T1000 (cell line): ENCODE measurements at regions not wholly inside any gene's neighbourhood (a gene's known extent, or its start where the extent isn't known, plus 50 kb on each side); places are given as distances from the start of the nearest gene placed in this dataset.

Experiments used
- DNase-seq: peaks from one replicate; lab custom pipeline; 2025; ENCODE audit warnings: mixed read lengths; lab: John Stamatoyannopoulos, UW

DNA sequence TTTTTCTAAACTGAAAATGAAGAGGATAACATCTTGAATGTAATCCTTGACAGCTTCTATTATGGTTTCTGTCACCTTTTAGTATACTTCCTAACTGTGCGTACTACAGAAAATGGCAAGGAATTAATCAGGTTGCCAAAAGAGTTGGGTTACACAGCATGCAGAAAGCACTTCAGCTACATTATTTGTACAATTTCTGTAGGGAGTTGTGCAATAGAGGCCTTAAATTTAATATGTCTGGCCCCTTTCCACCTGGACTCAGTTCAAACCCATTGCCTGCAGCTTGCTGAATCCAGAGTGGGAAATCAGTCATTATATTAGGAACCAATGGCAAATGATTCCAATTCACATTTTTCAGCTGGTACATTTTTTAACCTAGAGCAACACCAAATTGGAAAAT is 549.7 kb downstream of the CSNK1G3 start:
- no peak for DNase-seq

DNA sequence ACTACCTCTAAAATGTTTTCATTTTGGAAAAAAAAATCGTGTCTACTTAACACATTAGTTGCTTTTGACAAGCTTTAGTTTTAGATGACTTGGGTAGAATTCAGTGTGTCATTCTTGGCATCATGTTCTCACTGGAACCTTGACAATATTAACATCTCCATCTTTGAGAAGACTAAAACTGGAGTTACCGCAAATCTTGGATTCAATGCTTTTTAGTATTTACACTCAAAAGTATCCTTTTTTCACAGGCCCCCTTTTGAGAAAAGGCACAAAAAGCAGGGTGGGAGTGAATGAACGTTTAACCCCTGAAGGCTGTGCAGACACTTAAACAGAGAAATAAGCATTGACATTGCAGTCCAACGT is 549.1 kb downstream of the CSNK1G3 start:
- no peak for DNase-seq

DNA sequence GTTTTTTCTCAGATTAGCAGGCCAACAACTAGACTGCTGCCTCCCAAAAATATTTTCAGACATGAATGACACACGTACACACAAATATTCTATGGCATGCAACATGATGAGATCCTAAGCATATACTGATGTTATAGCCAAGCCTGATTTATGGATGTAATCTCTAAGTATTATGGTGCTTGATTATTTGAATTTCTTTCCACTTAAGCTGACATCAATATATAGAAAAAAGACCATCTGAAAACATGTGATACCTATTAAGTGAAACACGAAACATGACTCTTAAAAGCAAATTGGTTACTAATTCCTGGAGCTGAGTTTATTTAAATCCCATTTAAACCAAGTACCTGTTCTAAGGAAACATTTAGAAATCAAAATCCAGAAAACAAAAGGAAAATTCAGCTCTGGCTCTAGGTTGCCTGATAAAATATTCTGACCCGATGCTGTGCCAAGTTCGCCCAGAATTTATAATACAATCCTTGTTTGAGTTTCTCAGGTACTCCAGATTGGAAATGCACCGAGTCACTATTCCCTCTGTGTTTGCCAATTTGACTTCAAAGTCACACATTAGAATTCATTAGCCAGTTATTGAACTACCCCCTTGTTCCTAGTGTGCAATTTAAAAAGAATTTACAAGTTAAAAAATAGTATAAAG is 548.6 kb downstream of the CSNK1G3 start:
- DNase-seq, result no peak

DNA sequence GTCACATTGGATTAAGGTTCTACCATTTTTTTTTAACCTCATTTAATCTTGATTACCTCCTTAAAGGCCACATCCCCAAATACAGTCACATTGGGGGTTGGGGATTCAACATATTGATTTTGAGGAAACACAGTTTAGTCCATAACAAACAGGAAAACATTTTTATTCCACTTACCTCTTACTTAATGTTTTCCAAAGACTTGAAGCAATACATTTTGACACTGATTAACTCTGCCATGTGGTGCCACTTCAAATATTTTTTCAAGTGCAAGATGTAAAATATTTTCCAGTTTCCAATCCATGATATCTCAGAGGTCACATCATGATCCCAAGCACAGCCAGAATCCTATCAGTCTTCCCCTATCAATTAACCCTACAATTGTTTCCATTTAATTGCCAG is 548.0 kb downstream of the CSNK1G3 start:
- no peak for DNase-seq

DNA sequence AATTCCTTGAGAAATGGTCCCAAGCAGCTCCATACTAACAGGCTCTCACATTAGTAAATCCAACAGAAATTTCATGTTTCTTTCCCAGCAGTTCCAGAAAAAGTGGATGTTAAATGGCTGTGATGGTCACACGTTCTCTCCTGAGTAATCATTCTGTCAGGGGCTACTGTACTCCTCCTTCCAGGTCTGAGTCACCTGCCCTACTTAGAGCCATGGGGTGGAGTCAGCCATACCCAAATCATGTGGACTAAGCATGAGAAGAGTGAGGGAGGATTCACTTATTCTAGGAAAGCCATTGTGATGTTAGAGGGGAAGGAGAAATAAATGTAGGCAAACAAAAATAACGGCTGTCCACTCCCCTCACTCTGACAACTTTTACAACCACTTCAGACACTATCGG is 547.2 kb downstream of the CSNK1G3 start:
- no peak for DNase-seq

DNA sequence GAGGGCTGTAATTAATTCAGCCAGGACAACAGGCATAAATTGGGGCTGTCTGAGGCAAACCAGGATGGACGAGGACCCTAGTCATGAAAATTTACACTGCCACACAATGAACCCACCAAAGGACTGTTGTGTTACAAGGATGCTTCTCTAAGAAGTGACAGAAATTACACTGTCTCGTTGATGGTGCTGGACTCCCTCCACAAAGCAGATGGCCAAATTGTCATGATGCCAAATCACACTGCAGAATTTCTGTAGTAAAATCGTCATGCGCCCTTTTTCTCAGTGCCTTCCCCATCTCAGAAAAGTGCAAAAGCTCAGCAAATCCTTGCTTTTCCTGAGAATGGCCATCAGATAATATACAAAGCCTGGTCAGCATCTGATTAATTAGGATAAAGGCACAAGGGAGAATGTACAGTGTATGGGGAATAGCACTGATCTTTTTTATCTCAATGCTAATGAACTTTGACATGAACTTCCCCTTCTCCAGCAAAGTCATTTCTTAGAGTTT is 545.8 kb downstream of the CSNK1G3 start:
- no peak for DNase-seq

DNA sequence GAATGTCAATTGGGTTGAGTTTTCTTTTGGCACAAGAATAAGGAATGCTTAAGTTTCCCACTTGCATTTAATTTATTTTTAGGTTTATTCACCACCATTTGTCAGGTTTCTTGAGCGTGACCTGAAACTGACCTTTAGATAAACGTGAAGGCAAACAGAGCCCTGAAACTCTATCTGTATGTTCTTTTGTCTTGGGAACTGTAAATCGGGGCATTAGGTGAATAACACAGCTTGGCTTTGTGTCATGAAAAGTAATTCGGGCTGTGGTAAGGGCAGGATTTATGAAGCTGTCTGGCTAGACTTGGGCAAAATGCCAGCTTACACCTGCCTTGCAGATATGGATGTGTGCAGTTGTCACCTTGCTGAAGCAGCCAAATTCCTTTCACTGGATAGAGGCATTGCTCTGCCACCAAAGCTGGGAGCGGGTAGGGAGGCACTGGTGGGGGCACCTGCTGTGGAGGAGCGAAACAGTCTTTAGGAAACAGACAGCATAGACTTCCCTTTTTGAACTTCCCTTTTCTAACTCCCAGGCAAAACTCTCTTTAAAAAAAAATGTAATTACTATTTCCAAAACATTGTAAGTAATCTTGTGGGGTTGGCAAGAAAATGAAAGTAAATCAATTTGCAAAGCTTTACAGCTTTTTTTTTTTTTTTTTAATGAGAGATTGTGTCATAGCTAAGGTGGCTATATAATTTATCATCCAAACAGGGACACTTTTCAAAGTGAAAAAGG is 545.2 kb downstream of the CSNK1G3 start:
- no peak for DNase-seq

DNA sequence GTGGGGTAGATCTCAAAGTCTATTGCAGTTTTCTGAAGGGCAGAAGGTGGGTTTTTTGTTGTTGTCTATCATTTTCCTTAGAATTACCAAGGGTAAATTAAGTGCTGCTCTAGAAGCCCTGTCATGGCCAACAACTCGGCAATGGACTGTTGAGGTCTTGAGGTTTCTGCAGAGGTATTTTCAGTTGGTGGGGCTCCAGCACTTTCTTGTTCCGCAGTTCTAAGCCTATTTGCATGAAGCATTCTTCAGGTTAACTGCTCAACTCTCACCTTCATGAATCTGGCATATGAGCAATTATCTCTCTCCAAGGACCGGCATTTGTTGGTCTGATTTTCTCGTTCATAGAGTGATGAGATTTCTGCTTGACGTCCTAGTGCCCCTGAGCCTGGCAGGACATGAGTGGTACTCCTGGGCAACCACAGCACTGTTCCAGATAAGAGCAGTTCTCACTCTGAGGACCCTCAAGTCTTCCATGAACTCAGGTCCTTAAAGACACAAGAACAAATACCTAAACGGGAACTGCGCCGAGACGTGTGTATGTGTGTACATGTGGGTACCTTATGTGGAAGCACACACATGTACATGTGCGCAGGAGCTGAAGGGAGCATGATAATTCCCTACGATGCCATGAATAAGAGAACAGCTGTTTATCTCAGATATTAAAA is 544.5 kb downstream of the CSNK1G3 start:
- no peak for DNase-seq

DNA sequence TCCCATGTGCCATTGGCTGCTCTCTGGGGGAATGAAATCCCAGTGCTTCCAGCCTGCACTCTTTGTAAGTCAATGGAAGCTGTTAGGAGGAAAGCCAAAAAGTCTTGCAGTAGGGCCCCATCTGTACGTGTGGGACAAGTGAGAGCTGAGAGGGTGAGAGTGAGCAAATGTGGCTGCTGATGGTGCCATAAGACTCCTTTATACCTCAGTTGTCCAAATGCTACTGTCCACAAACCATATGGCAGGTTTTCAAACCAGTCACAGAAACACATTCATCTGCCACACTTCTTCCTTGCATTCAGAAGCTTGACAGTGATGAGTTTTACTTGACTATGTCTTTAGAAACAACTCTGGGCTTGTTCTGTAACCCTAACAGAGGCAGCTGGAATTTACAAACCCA is 543.8 kb downstream of the CSNK1G3 start:
- DNase-seq, result no peak

DNA sequence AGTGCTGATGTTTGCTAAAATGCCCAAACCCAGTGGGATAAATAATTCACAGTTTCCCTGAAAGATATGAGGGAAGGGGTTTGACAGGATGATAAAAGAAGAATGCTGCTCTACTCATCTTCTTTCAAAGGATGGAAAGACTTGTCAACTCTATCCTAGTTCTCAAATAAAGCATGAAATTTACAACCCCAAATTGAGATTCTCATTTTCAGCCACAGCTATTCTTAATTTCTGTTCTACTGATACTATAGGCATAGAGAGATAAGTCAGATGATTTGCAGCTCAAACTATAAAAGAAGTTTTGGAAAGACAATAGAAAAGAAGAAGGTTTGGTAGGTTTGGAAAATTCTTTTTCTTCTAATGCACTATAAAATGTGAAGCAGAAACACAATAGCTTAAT is 542.6 kb downstream of the CSNK1G3 start:
- no peak for DNase-seq

DNA sequence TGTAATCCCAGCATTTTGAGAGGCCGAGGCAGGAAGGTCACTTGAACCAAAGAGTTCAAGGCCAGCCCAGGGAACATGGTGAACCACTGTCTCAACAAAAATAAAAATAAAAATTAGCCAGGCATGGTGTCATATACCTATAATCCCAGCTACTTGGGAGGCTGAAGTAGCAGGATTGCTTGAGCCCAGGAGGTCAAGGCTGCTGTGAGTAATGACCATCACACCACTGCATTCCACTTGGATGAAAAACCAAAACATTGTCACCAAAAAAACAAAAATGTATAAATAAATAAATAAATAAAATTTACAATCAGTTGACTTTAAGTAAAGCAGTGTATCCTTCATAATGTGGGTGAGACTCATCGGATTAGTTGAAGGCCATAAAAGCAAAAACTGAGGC is 541.4 kb downstream of the CSNK1G3 start:
- peak; percentile 12 for DNase-seq

DNA sequence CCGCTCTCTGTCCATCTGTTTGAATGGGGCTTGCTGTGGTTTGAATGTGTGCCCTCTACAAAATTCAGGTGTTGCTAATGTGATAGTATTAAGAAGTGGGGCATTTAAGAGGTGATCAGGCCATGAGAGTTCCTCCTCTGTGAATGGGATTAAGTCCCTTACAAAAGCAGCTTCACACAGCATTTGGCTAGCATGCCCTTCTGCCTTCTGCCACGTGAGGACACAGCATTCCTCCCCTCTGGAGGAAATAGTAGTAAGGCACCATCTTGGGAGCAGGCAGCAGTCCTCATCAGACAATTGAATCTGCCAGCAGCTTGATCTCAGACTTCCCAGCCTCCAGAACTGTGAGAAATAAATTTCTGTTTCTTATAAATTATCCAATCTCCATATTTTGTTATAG is 540.2 kb downstream of the CSNK1G3 start:
- no peak for DNase-seq

DNA sequence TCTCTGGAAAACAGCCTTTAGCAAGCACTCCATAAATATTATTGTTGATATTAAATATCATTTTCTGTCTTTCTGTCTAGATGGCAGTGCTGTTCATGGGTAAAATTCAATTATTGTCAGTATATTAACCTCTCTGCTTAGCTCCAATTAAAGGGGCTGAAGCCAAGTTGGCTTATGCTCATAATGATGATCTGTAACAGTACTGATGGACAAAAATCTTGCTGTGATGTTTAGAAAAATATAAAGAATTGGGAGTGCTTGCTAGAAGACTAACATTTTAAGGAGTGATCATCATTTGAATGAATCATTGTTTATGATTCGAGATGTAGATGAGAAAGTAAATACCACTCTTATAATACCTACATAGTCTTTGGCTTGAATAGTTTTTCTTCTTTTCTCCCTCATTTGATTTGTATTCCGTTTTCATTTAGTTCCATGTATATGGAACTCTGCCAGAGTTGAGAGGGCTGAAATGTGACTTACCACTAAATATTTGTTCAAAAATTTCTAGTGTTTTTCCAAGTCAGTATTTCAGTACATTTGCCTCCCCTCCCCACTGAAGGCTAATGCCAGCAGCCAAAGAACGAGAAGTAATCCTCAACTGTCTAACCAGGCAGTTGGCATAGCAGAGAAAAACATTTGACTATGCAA is 538.3 kb downstream of the CSNK1G3 start:
- no peak for DNase-seq

DNA sequence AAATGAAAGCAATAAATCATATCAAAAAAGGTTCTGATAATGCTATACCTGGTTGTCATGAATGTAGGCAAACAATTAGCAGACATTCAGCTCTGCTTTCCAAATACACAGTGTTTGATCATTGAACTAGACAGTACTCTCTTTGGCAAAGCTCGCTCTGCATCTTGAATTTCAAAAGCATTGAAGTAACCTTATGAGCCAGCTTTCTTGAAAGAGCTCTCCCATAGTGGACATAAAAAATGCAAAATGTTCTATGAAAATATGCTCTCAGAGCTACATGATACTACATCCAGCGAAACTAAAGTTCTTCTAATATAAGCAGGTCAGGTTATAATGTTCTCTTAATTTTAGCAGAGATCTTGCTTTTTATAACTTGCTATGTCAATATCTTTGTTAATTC is 533.4 kb downstream of the CSNK1G3 start:
- DNase-seq, result no peak

DNA sequence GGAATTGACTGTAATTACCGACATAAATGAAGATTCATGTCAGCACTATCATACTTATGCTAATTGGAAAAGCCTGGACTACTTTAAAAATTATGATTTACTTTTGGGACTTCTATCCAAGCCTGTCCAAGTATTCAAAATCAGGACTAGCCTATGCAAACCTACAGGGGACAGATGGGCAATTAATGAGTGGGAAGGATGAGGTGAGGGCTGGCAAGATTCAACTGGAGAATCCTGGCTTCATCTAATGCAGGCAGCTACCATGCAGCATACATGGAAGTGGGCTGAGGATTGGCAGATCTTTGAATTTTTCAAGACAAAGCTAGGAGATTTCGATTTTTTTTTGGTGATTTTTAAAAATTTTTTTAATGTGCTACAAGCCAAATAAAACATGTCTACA is 532.6 kb downstream of the CSNK1G3 start:
- DNase-seq, result no peak

DNA sequence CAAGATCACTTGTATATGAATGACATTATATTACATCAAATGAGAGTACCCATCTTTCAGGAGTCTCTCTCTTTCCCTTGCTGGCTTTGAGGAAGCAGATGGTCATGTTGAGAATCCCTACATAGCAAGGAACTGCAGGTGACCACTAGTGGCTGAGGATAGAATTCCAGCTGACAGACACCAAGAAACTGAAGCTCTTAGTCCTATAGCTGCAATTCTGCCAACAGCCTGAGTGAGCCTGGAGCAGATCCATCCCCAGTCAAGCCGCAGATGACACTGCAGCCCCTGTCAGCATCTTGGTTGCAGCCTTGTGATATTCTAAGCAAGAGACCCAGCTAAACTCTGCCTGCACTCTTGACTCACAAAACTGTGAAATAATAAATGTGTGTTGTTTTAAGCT is 531.5 kb downstream of the CSNK1G3 start:
- DNase-seq, result no peak

DNA sequence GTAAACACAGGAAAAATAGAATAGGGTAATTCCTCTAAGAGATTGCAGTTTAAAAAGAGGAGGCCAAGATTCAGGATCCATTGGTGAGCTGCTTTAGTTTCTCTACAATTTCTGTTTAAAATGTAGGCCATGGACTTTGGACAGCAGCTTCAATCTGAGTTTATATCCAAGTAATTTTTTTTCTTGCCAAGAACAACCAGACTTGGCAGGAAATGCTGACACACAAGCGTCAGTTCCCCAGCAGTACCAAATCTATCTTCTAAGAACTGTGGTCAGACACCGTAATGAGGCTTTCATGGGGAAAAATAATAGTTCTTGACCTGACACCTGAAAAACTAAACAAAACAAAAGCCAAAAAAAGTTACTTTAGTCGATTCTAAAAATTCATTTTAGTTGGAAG is 528.8 kb downstream of the CSNK1G3 start:
- DNase-seq, result no peak

DNA sequence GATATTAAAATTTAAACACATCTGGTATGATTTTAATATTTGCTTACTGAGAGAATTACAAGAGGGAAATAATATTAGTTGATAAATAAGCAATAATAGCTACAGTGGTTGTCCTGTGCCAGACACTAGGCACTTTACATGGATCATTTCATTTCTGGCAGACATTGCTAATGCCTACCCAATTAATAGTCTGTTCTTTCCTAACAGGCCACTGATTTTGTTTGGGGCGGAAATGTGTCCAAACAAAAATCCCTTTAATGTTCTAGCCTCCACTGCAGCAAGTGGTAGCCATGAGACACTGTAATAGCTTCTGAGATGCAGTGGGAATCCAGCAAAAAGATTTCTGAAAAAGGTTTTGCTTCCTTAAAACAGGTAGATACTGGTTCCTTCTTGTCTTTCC is 527.4 kb downstream of the CSNK1G3 start:
- DNase-seq, result no peak

DNA sequence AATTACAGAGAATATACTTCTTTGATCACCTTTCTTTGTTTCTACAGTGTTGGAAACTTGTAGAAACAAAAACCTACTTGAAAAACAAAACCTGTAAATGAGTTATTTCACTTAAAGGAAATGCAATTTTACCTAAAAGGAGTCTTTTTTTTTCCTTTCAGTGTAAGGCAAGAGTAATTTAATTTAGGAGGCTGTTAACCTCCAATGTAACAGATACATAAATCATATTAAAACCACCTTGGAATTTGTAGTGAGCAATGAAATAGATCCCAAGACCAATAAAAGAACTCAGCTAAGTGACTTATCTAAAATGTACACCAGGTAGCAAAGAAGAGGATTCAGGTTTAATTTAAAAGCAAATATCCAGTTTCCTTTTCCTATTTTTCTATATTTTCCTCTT is 524.8 kb downstream of the CSNK1G3 start:
- no peak for DNase-seq

DNA sequence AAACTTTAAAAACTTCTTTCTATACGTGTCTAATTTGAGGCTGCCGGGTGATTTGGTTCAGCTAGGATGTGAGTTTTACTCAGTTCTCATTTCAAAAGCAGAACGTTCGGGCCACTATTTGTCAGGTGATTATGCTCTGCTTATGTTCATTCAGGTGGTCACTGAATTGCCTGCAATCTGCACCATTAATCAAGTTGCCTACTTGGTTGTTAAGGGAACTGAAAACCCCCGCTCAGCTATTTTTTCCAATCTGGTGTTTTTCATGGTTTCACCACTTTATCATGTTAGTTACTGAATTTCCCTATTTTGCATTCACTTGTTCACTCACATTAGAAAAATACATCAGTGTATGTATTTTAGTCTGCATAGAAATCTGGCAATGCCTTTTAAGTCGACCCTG is 523.0 kb downstream of the CSNK1G3 start:
- DNase-seq, result no peak

DNA sequence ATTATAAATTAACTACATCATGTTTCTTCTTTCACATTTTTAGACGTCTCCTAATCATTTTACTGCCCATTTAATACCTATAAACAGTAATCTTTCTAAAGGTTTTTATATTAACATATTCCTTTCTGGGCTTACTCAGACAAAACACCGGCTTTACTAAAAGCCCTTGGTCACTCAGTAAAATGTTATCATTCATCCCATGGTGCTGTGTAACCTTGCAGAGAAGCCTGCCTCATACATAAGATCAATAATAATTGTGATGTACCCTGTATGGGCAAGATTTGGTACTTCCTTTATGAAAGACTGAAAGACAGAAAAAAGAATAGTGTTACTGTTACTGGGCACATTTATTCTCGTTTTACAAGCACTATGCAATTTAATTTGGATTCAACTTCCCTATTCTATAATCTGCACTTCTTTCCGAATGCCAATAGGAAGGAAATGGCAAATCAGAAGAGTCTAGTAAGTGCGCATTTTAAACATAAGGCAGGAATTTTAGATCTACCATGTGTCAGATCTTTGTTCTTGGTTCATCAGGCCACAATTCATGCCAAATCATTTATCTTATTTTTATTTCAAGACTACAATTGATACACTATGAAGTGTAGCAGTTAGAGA is 522.2 kb downstream of the CSNK1G3 start:
- no peak for DNase-seq

DNA sequence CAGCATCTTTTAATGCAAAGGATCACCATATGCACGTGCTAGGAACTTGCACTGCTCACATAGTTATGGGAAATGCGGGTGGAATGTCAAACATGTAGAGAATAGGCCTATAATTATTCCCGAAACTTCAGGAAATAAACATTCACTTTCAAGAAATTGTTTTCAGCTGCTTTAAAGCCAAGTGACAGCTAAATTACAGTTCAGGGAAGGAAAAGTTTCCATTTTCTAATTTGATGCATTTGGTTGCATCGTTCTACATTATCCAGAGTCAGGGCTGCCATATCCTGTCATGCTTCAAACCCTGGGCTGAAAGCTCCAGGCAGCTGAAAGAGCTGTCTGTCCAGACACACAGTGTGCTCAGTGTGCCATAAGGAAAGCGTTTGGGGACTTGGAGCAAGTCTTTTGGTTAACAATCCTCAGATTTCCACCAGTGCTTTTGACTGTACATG is 518.1 kb downstream of the CSNK1G3 start:
- DNase-seq, result no peak
